Astrocyte (in vitro differentiated cells and primary cell): ENCODE measurements at regions not wholly inside any gene's neighbourhood (a gene's known extent, or its start where the extent isn't known, plus 50 kb on each side); places are given as distances from the start of the nearest gene placed in this dataset.

ENCODE experiments used
- DNase-seq: peaks from one replicate; pipeline ENCODE4 v3.0.0-alpha.2; 2010; ENCODE audit warnings: low read depth
- FAIRE-seq: peaks from 2 replicates; lab custom pipeline; 2011; peaks lifted over from hg19 to GRCh38; lab: Jason Lieb, UNC
- H2AFZ ChIP-seq: 2 replicates; pipeline ENCODE4 v1.6.0; 2012; ENCODE audit warnings: low read depth, low read length, inconsistent platforms
- H3K27ac ChIP-seq: 2 replicates; pipeline ENCODE4 v1.5.1; 2011; ENCODE audit warnings: low read depth, low read length, inconsistent platforms
- H3K27me3 ChIP-seq: 2 replicates; pipeline ENCODE4 v1.6.0; 2011; ENCODE audit warnings: low read length, inconsistent platforms; ENCODE audit not compliant: insufficient read depth
- H3K36me3 ChIP-seq: 2 replicates; pipeline ENCODE4 v1.5.1; 2011; ENCODE audit warnings: low read length, inconsistent platforms; ENCODE audit not compliant: insufficient read depth
- H3K4me1 ChIP-seq: 2 replicates; pipeline ENCODE4 v1.5.1; 2011; ENCODE audit warnings: low read length, inconsistent platforms; ENCODE audit not compliant: insufficient read depth
- H3K4me2 ChIP-seq: 2 replicates; pipeline ENCODE4 v1.6.0; 2012; ENCODE audit warnings: low read length, inconsistent platforms
- H3K4me3 ChIP-seq: 2 replicates; pipeline ENCODE4 v1.5.1; 2011; ENCODE audit warnings: low read depth, mild to moderate bottlenecking, low read length, inconsistent platforms; ENCODE audit not compliant: insufficient read depth
- H3K79me2 ChIP-seq: 2 replicates; pipeline ENCODE4 v1.6.0; 2012; ENCODE audit warnings: mild to moderate bottlenecking, low read length, inconsistent platforms; ENCODE audit not compliant: insufficient read depth
- H3K9ac ChIP-seq: 2 replicates; pipeline ENCODE4 v1.6.0; 2012; ENCODE audit warnings: mild to moderate bottlenecking, low read length, inconsistent platforms
- H3K9me3 ChIP-seq: 2 replicates; pipeline ENCODE4 v1.5.1; 2012; ENCODE audit warnings: low read depth, mild to moderate bottlenecking, low read length, inconsistent platforms; ENCODE audit not compliant: insufficient read depth
- H4K20me1 ChIP-seq: 2 replicates; pipeline ENCODE4 v1.6.0; 2012; ENCODE audit warnings: low read length, inconsistent platforms; ENCODE audit not compliant: insufficient read depth
- H3K27ac Mint-ChIP-seq: one replicate; pipeline ENCODE4 v1.8.0; 2021; ENCODE audit warnings: mild to moderate bottlenecking, mixed read lengths; ENCODE audit not compliant: unreplicated experiment
- H3K27me3 Mint-ChIP-seq: one replicate; pipeline ENCODE4 v1.8.0; 2021; ENCODE audit warnings: low read depth, mixed read lengths; ENCODE audit not compliant: unreplicated experiment
- H3K36me3 Mint-ChIP-seq: one replicate; pipeline ENCODE4 v1.8.0; 2021; ENCODE audit warnings: low read depth, mixed read lengths; ENCODE audit not compliant: unreplicated experiment
- H3K4me1 Mint-ChIP-seq: one replicate; pipeline ENCODE4 v1.8.0; 2021; ENCODE audit warnings: low read depth, mixed read lengths; ENCODE audit not compliant: unreplicated experiment
- H3K4me3 Mint-ChIP-seq: one replicate; pipeline ENCODE4 v1.8.0; 2021; ENCODE audit warnings: mild to moderate bottlenecking, moderate library complexity, mixed read lengths; ENCODE audit not compliant: unreplicated experiment
- H3K9me3 Mint-ChIP-seq: one replicate; pipeline ENCODE4 v1.8.0; 2021; ENCODE audit warnings: mild to moderate bottlenecking, mixed read lengths; ENCODE audit not compliant: unreplicated experiment
- CTCF ChIP-seq: IDR thresholded peaks from 2 replicates; pipeline ENCODE4 v1.5.1; 2011; ENCODE audit warnings: low read depth, mild to moderate bottlenecking, inconsistent platforms, low read length, moderate library complexity; ENCODE audit not compliant: insufficient read depth
- EZH2 ChIP-seq: IDR thresholded peaks from 2 replicates; pipeline ENCODE4 v1.6.1; 2012; ENCODE audit warnings: mild to moderate bottlenecking, low read length, inconsistent platforms; ENCODE audit not compliant: insufficient read depth

GRCh38 chr9:90099262-90099963, 494.6 kb downstream of the GADD45G start:
- Histone ChIP-seq H3K4me1 (no peaks in the 10 kb centered on the region), H3K4me3 (no peak overlapping the region), H3K79me2 (no peaks in the 10 kb centered on the region), H3K36me3 (no peaks in the 10 kb centered on the region), H3K9ac (no peak overlapping the region), H2AFZ (no peak overlapping the region), H3K27ac (no peak overlapping the region), H4K20me1 (no peaks in the 10 kb centered on the region), H3K27me3 (peaks cover 13% of the 10 kb centered on the region), H3K9me3 (no peaks in the 10 kb centered on the region), H3K4me2 (no peak overlapping the region)
- peak; percentile 35 for DNase-seq
- H3K36me3 Mint-ChIP-seq = no peaks in the 10 kb centered on the region
- TF ChIP-seq EZH2 (no peak), CTCF (peak; percentile 57)
- peaks cover 13% of the 10 kb centered on the region for H3K27me3 Mint-ChIP-seq
- H3K4me1 Mint-ChIP-seq = peaks cover 11% of the 10 kb centered on the region
- no peaks in the 10 kb centered on the region for H3K9me3 Mint-ChIP-seq
- H3K27ac Mint-ChIP-seq = no peak overlapping the region
- H3K4me3 Mint-ChIP-seq = no peak overlapping the region
- FAIRE-seq = peak; percentile 54

DNA sequence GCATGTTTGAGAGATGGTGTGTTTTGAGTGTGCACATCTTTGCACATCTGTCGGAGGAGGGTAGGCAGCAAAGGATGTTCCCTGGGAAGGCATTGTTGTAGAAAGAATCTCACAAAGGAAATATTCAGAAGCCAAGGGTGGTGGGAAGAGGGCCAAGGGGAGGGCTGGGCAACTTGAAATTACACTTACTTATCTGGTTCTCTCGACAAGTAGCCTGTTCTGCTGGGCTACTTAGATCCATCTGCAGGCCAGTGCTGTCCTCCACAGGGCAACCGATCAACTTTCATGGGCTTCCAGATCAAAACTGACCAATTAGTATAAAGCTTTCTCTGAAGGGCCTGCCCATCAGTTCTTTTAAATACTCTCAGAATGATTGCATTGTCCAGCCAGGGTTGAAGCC, 495.2 kb downstream of the GADD45G start:
- no peaks in the 10 kb centered on the region for H4K20me1 ChIP-seq
- H3K9me3 Mint-ChIP-seq = no peaks in the 10 kb centered on the region

More for the DNA sequence above, 495.2 kb downstream of the GADD45G start:
- Histone ChIP-seq H3K9ac (no peak overlapping the region), H3K4me2 (no peak overlapping the region), H2AFZ (no peak overlapping the region), H3K36me3 (no peaks in the 10 kb centered on the region), H3K9me3 (no peaks in the 10 kb centered on the region), H3K4me3 (no peak overlapping the region), H3K27me3 (peaks cover 13% of the 10 kb centered on the region), H3K4me1 (no peaks in the 10 kb centered on the region), H3K27ac (no peak overlapping the region), H3K79me2 (no peaks in the 10 kb centered on the region)
- Mint-ChIP-seq H3K27ac (no peak overlapping the region), H3K36me3 (no peaks in the 10 kb centered on the region), H3K4me1 (peaks cover 11% of the 10 kb centered on the region), H3K27me3 (peaks cover 10% of the 10 kb centered on the region), H3K4me3 (no peak overlapping the region)
- TF ChIP-seq CTCF = no peak
- TF ChIP-seq EZH2 = no peak
- DNase-seq (peak; percentile 12), FAIRE-seq (no peak)
